HepG2 (cell line): ENCODE measurements at regions not wholly inside any gene's neighbourhood (a gene's known extent, or its start where the extent isn't known, plus 50 kb on each side); places are given as distances from the start of the nearest gene placed in this dataset.

Experiments
- ATAC-seq: fragments of 200-7000 bp; cut with Tn5 transposase; 3 replicates; pipeline ENCODE4 v1.9.1; 2020; ENCODE audit warnings: mild to moderate bottlenecking, moderate library complexity
- BruUV-seq: library from RNA; stranded (reverse); fragments of 400-500 nt; replicated peaks from 2 replicates; lab custom pipeline; 2021; lab: Mats Ljungman, UMichigan
- CTCF ChIA-PET: fragments of 300-600 bp; formaldehyde crosslinking; extraction: SDS; loops from one replicate; lab custom pipeline; 2021; ENCODE audit warnings: low total read pairs, inconsistent platforms, low intra/inter-chr PET ratio; lab: Yijun Ruan, JAX
- POLR2A ChIA-PET: fragments of 350-600 bp; sonication (Branson Sonifier 250); formaldehyde crosslinking; loops from one replicate; lab custom pipeline; 2020; ENCODE audit warnings: antibody characterized with exemption, inconsistent platforms; lab: Yijun Ruan, JAX
- DNase-seq: peaks from one replicate; pipeline ENCODE4 v3.0.0-alpha.2; 2015; ENCODE audit warnings: low spot score
- FAIRE-seq: peaks from 3 replicates; lab custom pipeline; 2011; peaks lifted over from hg19 to GRCh38; lab: Jason Lieb, UNC
- H2AFZ ChIP-seq: one replicate; pipeline ENCODE4 v1.6.1; 2011; ENCODE audit warnings: low read length, inconsistent platforms
- H3K27ac ChIP-seq: fragments of 300-600 bp; 3 replicates; pipeline ENCODE4 v1.8.0; 2011; ENCODE audit warnings: mixed run types, mild to moderate bottlenecking, mixed read lengths, low read length, inconsistent platforms; ENCODE audit not compliant: insufficient read depth; ENCODE audit errors: extremely low read length
- H3K27me3 ChIP-seq, 2 experiments: fragments of 200-600 bp in 1 of 2; 2 replicates in 1 of 2; 3 replicates in 1 of 2; pipeline versions ENCODE4 v1.6.0 to v1.8.0; 2011; ENCODE audit warnings: low read length in 2 of 2, mild to moderate bottlenecking in 2 of 2, moderate library complexity in 2 of 2, inconsistent platforms in 1 of 2; ENCODE audit not compliant: insufficient read depth in 2 of 2, control insufficient read depth in 1 of 2
- H3K36me3 ChIP-seq, 2 experiments: fragments of 200-600 bp in 1 of 2; replicated peaks in 1 of 2; 2 replicates in 1 of 2; 3 replicates in 1 of 2; pipeline versions ENCODE4 v1.5.1 to v1.8.0; 2011; ENCODE audit warnings: low read length in 2 of 2, inconsistent platforms in 1 of 2; ENCODE audit not compliant: insufficient read depth in 2 of 2, control insufficient read depth in 1 of 2
- H3K4me1 ChIP-seq: 2 replicates; pipeline ENCODE4 v1.5.1; 2012; ENCODE audit warnings: low read length, inconsistent platforms; ENCODE audit not compliant: insufficient read depth
- H3K4me2 ChIP-seq: 2 replicates; pipeline ENCODE4 v1.6.0; 2011; ENCODE audit warnings: low read depth, low read length, inconsistent platforms
- H3K4me3 ChIP-seq, 3 experiments: fragments of 200-600 bp in 1 of 3; sonication (generic), shearing (Covaris generic) in 1 of 3; replicated peaks in 1 of 3; 2 replicates each; pipeline ENCODE4 v1.5.1; 2011 to 2016; ENCODE audit warnings: low read length in 3 of 3, inconsistent platforms in 2 of 3, low read depth in 2 of 3, mild to moderate bottlenecking in 2 of 3, control low read depth in 1 of 3, mixed read lengths in 1 of 3; ENCODE audit not compliant: insufficient read depth in 1 of 3
- H3K79me2 ChIP-seq: one replicate; pipeline ENCODE4 v1.6.1; 2011; ENCODE audit warnings: low read length, inconsistent platforms; ENCODE audit not compliant: insufficient read depth
- H3K9ac ChIP-seq: 2 replicates; pipeline ENCODE4 v1.6.0; 2011; ENCODE audit warnings: mild to moderate bottlenecking, low read depth, low read length, inconsistent platforms; ENCODE audit not compliant: insufficient read depth
- H3K9me3 ChIP-seq: 2 replicates; pipeline ENCODE4 v1.5.1; 2012; ENCODE audit warnings: mild to moderate bottlenecking, low read length
- H4K20me1 ChIP-seq: 2 replicates; pipeline ENCODE4 v1.6.0; 2011; ENCODE audit warnings: inconsistent platforms, mild to moderate bottlenecking, low read length, moderate library complexity; ENCODE audit not compliant: insufficient read depth
- CREB3 ChIP-seq: sonication (generic); formaldehyde crosslinking; IDR thresholded peaks from 2 replicates; pipeline ENCODE4 v1.5.0; 2020; ENCODE audit warnings: missing genetic modification reagents
- ISX ChIP-seq: sonication (generic); formaldehyde crosslinking; conservative IDR thresholded peaks from 2 replicates; pipeline ENCODE4 v1.5.0; 2020; ENCODE audit warnings: missing genetic modification reagents
- KLF13 ChIP-seq: sonication (generic); formaldehyde crosslinking; IDR thresholded peaks from 2 replicates; pipeline ENCODE4 v1.4.0; 2020; ENCODE audit warnings: mild to moderate bottlenecking, missing genetic modification reagents
- KLF6 ChIP-seq: IDR thresholded peaks from 2 replicates; pipeline ENCODE4 v1.8.0; 2016; ENCODE audit warnings: missing biosample characterization, missing genetic modification reagents
- SRSF4 ChIP-seq: fragments of 200-400 bp; formaldehyde crosslinking; IDR thresholded peaks from one replicate; pipeline ENCODE4 v1.6.1; 2018; ENCODE audit warnings: mild to moderate bottlenecking, low read depth, low read length, moderate library complexity; ENCODE audit not compliant: poor library complexity, severe bottlenecking
- SRSF9 ChIP-seq: fragments of 200-400 bp; formaldehyde crosslinking; IDR thresholded peaks from 2 replicates; pipeline ENCODE4 v1.6.1; 2018; ENCODE audit warnings: borderline replicate concordance, mild to moderate bottlenecking, low read depth, low read length; ENCODE audit not compliant: insufficient read depth, poor library complexity, severe bottlenecking
- TBL1XR1 ChIP-seq: fragments of 150-350 bp; IDR thresholded peaks from 2 replicates; pipeline ENCODE4 v1.6.1; 2014; ENCODE audit warnings: borderline replicate concordance, low read length; ENCODE audit not compliant: partially characterized antibody
- WIZ ChIP-seq: sonication (generic); formaldehyde crosslinking; IDR thresholded peaks from 2 replicates; pipeline ENCODE4 v1.5.1; 2020; ENCODE audit warnings: mild to moderate bottlenecking, missing genetic modification reagents
- ZMYM4 ChIP-seq: sonication (generic); formaldehyde crosslinking; IDR thresholded peaks from 2 replicates; pipeline ENCODE4 v1.8.1; 2023; ENCODE audit warnings: mild to moderate bottlenecking, missing genetic modification reagents
- ZNF563 ChIP-seq: sonication (generic); formaldehyde crosslinking; IDR thresholded peaks from 2 replicates; pipeline ENCODE4 v1.8.0; 2022; ENCODE audit warnings: mild to moderate bottlenecking, moderate library complexity, missing genetic modification reagents
- ZNF674 ChIP-seq: sonication (generic); formaldehyde crosslinking; IDR thresholded peaks from 2 replicates; pipeline ENCODE4 v1.5.0; 2020; ENCODE audit warnings: low read depth, mild to moderate bottlenecking, missing genetic modification reagents
- ZNF691 ChIP-seq: sonication (generic); formaldehyde crosslinking; IDR thresholded peaks from 2 replicates; pipeline ENCODE4 v1.4.0; 2020; ENCODE audit warnings: missing genetic modification reagents, low read depth, mild to moderate bottlenecking, borderline replicate concordance
- ZSCAN22 ChIP-seq: sonication (generic); formaldehyde crosslinking; IDR thresholded peaks from 2 replicates; pipeline ENCODE4 v1.4.0; 2020; ENCODE audit warnings: mild to moderate bottlenecking, missing genetic modification reagents
- WGBS: methylation state at CpG from one replicate; pipeline ENCODE4 v1.1.6; 2017; ENCODE audit warnings: low lambda C conversion rate; 5-methylcytosine and 5-hydroxymethylcytosine counted together
- in situ Hi-C: cut with HindIII; loops from 2 replicates; pipeline ENCODE4 v1.10.0; 2017; ENCODE audit warnings: low pct_unique_long_range_greater_than_20kb; ENCODE audit not compliant: extremely low pct_ligation_motif_present
- intact Hi-C: fragments of 100-400 bp; cut with micrococcal nuclease; formaldehyde crosslinking; loops from one replicate; pipeline ENCODE4 v1.10.0; 2022; ENCODE audit not compliant: unreplicated experiment

GRCh38 chr18:67862069-67862468 lies 345.5 kb upstream of the DSEL start:
- Histone ChIP-seq H2AFZ (no peak overlapping the region), H3K4me1 (no peaks in the 10 kb centered on the region), H3K9me3 (no peaks in the 10 kb centered on the region), H4K20me1 (no peaks in the 10 kb centered on the region), H3K27ac (no peak overlapping the region), H3K36me3 (no peaks in the 10 kb centered on the region), H3K4me2 (no peak overlapping the region), H3K4me3 (no peak overlapping the region), H3K27me3 (no peaks in the 10 kb centered on the region), H3K79me2 (no peaks in the 10 kb centered on the region), H3K9ac (no peak overlapping the region)
- 0% methylated on average over 1 of the region's 1 CpG for WGBS
- intact Hi-C loops (no loop called here), in situ Hi-C loops (no loop called here)
- FAIRE-seq: no peak
- TF ChIP-seq ZMYM4 (CRISPR knock-in tag) (no peak), ZNF563 (CRISPR knock-in tag) (no peak), CREB3 (no peak), KLF13 (no peak), TBL1XR1 (no peak), SRSF9 (no peak), ZNF674 (CRISPR knock-in tag) (no peak), WIZ (no peak), ZSCAN22 (no peak), ISX (CRISPR knock-in tag) (no peak), KLF6 (CRISPR knock-in tag) (no peak), SRSF4 (no peak), ZNF691 (CRISPR knock-in tag) (no peak)
- no peak for ATAC-seq
- ChIA-PET CTCF (no interaction called here), POLR2A (no interaction called here)
- no TSS peak for BruUV-seq
- no peak for DNase-seq
